Jurkat, Clone E6-1 (cell line): ENCODE measurements at regions not wholly inside any gene's neighbourhood (a gene's known extent, or its start where the extent isn't known, plus 50 kb on each side); places are given as distances from the start of the nearest gene placed in this dataset.
"Not testable (repeated sequence)": the region's sequence is repeated elsewhere in the genome, so short reads cannot be mapped to it uniquely, and the experiment has no call there.

Experiments
- DNase-seq: peaks from one replicate; pipeline ENCODE4 v3.0.0-alpha.2; 2011; ENCODE audit warnings: low read depth, low spot score
- H3K4me3 ChIP-seq: 2 replicates; pipeline ENCODE4 v1.5.1; 2011; ENCODE audit warnings: mild to moderate bottlenecking, low read length, control low read depth, moderate library complexity

DNA sequence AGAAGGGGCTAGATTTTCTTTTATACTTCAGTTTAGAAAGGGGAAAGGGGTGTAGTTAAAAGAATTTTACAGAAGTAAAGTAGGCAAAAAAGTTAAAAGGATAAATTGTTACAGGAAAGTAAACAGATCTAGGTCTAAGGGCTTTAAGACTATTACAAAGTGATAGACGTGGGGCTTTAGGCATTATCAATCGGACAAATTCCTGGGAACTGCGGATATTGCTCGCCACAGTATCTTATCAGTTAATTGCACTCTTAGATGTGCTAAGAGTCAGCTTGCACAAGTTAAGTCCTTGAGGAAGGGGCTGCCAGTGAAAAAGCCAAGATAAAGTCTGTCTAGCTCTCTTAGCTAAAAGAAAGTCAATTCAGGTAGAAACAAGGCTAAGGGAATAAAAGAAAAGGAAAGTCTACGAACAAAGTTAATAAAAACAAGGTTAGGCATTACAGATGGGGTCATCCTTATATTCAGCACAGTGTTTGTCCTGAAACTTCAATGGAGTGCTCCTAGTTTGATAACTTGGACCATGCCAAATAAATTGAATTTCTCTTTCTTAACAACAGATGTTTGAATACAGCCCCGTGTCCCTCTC lies 125.4 kb downstream of the ART5 start:
- H3K4me3 ChIP-seq, DNase-seq: not testable (repeated sequence)

DNA sequence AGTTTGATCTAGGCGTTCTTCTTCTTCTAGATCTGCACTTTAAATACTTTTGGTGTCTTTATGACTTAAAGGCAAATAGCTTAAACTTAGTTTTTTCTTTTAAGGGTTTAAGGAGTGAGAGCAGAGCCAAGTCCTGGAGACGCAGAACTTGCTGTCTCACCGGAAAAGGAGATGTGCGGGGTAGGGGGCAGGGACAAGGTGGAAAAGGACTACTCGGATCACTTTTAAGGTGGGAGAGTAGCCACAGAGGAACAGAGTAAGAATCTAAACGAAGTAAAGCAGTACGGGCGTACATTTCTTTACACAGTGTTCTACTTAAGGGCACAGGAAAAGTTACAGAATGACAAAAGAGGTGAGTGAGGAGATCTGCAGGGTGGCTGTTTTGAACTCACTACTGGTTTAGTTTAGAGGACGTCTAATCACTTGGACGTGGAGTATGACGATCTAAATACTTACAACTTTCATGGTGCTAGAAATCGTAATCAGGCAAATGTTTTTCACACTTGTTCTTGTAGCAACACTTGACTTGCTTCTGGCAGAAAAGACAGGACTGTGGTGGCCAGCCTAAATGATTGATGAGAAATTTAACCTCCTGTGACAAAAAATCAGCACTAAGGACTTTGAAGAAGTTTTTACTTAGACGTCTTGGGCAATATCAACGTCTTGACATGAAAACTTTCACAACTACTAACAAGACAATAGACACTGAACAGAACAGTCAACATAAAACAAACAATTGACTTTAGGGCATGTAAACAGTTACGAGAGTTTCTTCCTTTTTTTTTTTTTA lies 127.0 kb downstream of the ART5 start:
- not testable (repeated sequence) for H3K4me3 ChIP-seq, DNase-seq

DNA sequence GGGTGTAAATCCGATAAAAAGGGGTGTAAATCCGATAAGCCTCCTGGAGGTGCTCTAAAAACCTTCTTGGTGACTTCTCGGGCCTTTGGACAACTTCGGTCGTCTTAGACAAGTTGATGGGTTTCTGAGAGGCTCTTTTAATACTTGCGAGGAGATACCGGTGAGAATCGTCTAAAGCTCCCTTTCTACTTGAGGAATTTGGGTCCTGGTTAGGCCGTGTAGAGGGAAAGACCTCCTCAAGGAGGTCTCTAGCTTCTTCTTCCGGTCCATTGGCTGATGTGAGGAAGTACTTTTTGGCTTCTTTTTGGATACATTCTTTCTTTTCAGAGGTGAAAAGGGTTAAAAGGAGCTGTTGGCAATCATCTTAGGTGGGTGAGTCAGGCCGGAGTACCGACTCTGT lies 128.5 kb downstream of the ART5 start:
- H3K4me3 ChIP-seq, DNase-seq: not testable (repeated sequence)

DNA sequence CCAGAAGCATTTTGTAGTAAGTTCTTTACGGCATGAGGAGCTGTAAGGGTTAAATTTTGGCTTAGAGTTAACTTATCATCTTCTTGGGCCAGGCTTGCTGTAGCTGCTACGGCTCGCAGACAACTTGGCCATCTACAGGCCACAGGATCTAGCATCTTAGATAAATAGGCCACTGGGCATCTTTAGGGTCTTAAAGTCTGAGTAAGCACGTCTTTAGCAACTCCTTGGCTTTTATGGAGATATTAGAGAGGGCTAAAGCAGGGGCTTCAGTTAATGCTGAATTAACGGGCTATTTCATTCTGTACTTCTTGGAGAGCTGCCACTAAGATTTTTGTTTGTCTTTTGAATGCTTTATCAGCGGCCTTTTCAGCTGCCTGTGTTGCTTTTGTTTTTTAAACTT lies 129.0 kb downstream of the ART5 start:
- not testable (repeated sequence) for H3K4me3 ChIP-seq, DNase-seq

DNA sequence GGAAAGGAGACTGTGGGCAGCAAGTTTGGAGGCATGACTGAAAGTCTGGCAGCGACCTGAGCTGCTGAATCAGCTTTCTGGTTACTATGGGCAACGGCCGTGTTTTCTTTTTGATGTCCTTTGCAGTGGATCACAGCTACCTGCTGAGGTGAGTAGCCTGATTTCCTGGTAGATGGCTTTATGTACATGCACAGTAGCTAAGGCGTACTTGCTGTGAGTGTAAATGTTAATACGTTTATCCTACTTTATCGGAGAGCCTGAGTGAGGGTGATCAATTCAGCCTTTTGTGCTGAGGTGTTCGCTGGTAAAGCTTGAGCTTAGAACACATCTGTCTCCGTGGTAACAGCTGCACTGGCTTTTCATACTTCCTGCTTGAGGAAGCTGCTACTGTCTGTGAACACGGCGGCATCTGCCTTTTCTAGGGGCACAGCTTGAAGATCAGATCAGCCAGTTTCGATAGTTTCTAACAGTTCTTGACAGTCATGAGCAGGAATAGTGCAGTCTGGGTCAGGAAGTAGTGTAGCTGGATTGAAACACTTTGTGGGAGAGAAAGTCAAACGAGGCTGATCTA lies 129.6 kb downstream of the ART5 start:
- H3K4me3 ChIP-seq, result not testable (repeated sequence)
- DNase-seq, result peak; percentile 26

DNA sequence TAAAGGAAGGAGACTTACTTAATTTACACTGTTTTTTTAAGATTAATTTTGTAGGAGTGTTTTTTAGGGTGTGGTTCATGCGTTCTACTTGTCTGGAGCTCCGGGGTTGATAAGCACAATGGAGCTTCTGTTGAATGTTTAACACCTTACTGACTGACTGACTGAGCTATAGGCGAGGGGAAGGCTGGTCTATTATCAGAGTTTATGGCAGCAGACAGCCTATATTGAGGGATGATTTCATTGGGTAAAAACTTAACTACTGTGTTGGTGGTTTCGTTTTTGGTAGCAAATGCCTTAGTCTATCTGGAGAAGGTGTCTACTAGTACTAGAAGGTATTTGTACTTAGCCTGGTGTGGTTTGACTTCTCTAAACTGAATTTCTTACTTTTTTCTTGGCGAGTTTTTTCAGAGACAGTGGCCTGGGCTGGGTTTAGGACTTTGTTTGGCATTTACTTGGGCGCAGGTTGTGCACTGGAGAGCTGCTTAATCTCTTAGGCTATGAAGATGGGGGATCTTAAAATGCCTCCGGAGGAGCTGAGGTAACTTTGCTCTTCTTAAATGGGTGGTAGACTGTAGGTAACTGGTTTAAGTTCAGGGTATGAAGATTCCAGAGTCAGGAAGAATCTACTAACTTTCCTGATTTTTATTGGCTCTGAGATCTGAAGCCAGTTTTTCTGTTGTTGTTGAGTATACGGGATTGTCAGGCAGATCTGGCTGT lies 130.2 kb downstream of the ART5 start:
- H3K4me3 ChIP-seq, DNase-seq: not testable (repeated sequence)

DNA sequence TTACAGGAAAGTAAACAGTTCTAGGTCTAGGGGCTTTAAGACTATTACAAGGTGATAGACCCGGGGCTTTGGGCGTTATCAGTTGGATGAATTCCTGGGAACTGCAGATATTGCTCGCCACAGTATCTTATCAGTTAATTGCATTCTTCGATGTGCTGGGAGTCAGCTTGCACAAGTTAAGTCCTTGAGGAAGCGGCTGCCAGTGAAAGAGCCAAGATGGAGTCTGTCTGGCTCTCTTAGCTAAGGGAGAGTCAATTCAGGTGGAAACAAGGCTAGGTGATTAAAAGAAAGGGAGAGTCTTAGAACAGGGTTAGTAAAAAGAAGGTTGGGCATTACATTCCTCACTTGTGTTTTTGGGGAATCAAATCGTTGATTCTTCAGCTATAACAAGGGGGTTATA lies 130.6 kb upstream of the ZNF195 start:
- not testable (repeated sequence) for DNase-seq, H3K4me3 ChIP-seq

DNA sequence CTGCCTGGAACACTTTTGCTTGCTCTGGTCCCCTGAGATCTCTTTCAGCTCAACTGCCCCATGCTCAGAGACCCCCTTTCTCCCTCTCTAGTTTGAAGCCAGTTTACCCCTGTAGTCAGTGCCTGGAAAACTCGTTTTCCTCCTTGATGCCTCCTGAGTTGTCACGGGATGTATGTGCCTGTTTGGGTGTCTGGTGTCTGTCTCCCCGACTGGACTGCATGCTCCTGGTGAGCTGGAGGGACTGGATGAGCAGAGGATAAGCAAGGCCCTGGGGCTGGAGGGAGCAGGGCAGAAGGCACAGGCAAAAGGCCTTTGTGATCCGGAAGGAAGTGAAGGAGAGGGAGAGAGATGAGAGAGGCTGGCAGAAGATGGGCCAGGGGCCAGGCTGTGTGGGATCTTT lies 120.3 kb upstream of the ZNF195 start:
- DNase-seq, H3K4me3 ChIP-seq: not testable (repeated sequence)

DNA sequence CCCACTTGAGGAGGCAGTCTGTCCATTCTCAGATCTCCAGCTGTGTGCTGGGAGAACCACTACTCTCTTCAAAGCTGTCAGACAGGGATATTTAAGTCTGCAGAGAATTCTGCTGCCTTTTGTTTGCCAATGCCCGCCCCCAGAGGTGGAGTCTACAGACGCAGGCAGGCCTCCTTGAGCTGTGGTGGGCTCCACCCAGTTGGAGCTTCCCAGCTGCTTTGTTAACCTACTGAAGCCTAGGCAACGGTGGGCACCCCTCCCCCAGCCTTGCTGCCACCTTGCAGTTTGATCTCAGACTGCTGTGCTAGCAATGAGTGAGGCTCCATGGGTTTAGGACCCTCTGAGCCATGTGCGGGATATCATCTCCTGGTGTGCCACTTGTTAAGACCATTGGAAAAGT lies 119.4 kb upstream of the ZNF195 start:
- peak; percentile 68 for DNase-seq
- H3K4me3 ChIP-seq, result not testable (repeated sequence)

DNA sequence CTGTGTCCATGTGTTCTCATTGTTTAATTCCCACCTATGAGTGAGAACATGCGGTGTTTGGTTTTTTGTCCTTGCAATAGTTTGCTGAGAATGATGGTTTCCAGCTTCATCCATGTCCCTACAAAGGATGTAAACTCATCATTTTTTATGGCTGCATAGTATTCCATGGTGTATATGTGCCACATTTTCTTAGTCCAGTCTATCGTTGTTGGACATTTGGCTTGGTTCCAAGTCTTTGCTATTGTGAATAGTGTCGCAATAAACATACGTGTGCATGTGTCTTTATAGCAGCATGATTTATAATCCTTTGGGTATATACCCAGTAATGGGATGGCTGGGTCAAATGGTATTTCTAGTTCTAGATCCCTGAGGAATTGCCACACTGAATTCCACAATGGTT lies 114.2 kb upstream of the ZNF195 start:
- H3K4me3 ChIP-seq, DNase-seq: not testable (repeated sequence)

DNA sequence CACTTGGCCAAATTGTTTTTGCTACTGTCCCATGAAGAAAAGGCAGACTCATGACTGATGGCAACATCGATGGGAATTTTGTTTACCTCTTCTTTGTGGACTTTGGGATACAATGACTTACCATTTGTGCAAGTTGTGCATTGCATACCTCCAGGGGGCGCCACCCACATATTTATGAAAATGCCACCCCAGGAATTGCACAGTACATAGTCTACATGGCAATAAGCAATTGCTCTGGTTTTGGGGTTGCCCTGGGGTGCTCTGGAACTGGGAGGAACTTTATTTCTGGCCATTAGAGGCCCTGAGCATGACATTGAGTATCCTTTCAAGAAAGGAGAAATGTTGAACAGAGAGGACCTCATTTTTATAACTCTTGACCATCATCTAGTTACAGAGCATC lies 109.1 kb upstream of the ZNF195 start:
- DNase-seq, H3K4me3 ChIP-seq: not testable (repeated sequence)

DNA sequence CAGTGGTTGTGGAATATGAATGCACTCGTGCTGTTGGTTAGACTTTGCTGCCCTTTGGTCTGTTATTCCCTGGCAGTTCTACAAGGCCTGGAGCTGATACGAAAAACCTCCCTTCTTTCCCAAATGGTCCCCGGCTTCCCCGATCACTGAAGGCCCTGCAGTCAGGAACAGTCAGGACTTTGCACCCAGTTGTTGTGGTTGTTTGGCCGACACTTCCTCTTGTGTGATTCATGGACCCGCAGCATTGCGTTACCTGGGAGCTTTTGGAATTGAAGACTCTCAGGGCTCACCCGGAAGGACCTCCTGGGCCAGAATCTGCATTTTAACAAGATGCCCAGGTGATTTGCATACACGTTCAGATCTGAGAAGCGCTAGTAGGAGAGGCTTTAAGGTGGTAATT lies 106.8 kb upstream of the ZNF195 start:
- not testable (repeated sequence) for DNase-seq, H3K4me3 ChIP-seq

DNA sequence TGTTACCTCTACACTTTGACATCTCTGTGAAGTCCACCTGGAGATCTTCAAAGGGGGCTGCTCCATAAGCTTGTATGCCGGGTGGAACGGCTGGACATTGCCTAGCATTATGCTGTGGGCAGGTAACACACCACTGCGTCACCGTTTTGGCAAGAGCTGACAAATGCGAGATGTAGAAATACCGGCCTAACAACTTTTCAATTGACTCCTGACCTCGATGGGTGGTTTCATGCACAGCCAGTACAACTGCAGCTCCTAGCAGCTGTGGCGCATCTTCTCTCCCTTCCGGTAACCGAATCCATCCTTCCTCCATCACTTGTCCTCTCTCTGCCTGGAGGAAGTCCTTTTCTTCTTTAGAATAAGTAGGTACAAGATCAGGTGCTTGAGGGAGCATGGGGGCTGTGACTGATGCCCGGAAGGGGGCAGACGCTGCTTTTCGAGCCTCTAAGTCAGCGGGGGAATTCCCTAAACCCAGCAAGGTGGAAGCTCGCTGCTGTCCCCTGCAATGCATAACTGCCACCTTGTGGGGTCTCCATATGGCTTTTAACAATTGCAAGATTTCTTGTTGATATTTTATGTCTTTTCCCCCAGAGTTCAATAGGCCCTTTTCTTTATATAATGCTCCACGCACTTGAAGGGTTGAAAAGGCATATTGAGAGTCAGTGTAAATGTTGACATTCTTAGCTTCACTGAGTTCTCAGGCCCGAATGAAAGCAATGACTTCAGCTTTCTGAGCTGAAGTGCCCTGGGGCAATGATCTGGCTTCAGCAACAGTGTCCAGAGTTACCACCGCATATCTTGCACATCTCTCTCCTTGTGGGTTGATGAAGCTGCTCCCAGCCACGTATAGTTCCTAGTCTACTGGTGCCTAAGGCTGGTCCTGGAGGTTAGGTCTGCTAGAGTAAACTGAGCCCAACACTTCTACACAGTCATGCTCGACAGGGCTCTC lies 98.3 kb upstream of the ZNF195 start:
- not testable (repeated sequence) for H3K4me3 ChIP-seq, DNase-seq

DNA sequence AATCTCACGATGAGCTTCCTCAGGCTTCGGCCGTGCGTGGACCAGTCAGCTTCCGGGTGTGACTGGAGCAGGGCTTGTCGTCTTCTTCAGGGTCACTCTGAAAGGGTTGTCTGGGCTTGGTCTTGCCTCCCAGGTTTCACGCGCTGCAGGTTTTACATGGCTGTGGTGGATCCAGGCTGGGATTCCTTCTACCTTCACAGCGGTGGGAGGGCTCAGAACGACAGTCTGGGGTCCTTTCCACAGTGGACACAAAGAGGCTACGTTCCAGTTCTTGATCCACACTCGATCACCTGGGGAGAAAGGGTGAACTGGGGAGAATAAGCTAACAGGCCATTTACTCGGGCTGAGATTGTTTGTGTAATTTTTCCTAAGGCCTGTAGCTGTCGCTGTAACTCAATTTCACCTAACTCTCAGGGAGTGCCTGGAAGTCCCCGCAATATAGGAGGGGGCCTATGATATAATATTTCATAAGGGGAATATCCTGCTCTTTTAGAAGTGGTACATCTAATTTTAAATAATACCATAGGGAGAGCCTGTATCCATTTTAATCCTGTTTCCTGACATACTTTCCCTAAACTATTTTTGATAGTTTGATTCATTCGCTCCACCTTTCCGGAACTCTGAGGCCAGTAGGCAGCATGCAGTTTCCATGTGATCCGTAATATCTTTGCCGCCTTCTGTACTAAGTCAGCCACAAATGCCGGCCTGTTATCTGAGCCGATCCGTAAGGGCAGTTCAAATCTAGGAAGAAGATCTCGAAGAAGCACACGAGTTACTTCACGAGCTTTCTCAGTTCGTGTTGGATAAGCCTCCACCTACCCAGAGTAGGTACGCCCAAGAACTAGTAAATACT lies 97.4 kb upstream of the ZNF195 start:
- not testable (repeated sequence) for H3K4me3 ChIP-seq, DNase-seq

DNA sequence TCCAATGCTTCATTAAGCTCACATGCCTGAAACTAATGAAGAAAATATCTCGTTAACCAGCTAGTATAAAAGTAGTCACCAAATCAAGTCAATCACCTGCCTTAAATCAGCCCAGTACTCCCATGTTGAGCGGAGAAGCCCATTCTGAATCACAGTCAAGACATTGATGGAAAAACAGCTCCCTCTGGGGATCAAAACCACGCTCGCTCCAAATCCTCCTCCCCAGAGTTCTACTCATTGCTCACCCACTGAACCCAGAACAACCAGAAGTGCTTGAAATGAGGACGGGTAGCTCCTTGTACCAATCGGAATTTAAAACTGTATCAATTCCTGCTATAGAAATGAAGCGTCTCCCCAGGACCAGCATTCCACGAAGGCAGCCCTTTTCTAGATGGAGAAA lies 90.0 kb upstream of the ZNF195 start:
- DNase-seq, H3K4me3 ChIP-seq: not testable (repeated sequence)

DNA sequence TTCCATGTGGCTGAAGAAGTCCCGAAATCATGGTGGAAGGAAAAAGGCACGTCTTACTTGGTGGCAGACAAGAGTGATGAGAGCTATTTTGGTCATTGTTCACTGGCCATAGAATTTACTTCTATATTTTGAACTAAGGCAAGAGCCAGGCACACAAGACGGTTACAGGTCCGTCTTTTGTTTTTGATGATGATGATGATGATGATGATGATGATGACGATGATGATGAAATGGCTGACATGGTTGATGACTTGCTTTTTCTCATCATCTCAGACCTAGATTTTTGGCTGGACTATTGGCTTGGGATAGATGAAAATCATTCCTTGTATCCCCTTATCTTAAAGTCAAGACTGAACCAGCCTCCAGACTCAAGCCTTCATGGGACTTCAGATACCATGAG lies 88.7 kb upstream of the ZNF195 start:
- not testable (repeated sequence) for DNase-seq, H3K4me3 ChIP-seq

DNA sequence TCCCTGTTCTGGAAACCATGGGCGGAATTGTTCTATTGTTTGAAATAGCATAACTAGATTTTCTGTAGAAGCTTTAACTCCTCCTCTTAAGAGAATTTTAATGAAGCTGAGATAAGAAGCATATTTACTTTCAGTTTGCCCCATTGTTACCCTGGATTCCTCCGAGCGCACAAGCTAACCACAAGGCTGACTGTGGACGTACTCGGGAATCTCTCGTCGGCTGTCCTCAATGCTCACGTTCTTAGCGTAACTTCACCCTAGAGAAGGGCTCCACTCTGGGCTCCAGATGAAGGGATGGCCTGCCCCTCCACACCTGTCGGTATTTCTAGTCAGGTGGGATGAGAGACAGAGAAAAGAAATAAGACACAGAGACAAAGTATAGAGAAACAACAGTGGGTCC lies 76.7 kb upstream of the ZNF195 start:
- not testable (repeated sequence) for DNase-seq, H3K4me3 ChIP-seq

DNA sequence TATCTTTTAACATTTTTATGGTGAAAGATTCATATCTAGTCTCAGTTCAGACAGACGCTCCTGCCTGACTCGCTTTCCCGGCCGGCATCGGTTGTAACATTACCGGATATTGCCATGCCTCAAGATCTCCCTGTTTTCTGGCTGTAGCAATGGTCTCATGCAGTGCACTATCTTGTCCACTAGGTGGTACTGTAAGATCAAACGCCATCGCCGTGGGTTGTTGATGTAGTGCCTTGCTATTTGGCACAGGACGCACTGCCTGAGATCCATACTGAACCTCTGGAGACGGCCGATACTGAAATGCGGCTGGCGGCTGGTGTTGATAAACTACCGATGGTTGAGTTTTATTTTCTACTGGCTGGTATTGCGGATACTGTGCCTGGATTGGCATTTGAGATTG lies 75.9 kb upstream of the ZNF195 start:
- H3K4me3 ChIP-seq, result not testable (repeated sequence)
- DNase-seq, result peak; percentile 63
